Progenitor cell of endocrine pancreas (in vitro differentiated cells): ENCODE measurements at regions not wholly inside any gene's neighbourhood (a gene's known extent, or its start where the extent isn't known, plus 50 kb on each side); places are given as distances from the start of the nearest gene placed in this dataset.

Experiments used
- DNase-seq: peaks from one replicate; pipeline ENCODE4 v3.0.0; 2021; ENCODE audit warnings: low spot score; ENCODE audit not compliant: unreplicated experiment
- H3K27ac Mint-ChIP-seq: 2 replicates; pipeline ENCODE4 v1.8.0; 2021; ENCODE audit warnings: mild to moderate bottlenecking, moderate library complexity, mixed read lengths
- H3K27me3 Mint-ChIP-seq: 2 replicates; pipeline ENCODE4 v1.8.0; 2021; ENCODE audit warnings: mixed read lengths
- H3K36me3 Mint-ChIP-seq: 2 replicates; pipeline ENCODE4 v1.8.0; 2022; ENCODE audit warnings: mixed read lengths; ENCODE audit not compliant: insufficient read depth
- H3K4me1 Mint-ChIP-seq: 2 replicates; pipeline ENCODE4 v1.8.0; 2021; ENCODE audit warnings: low read depth, mixed read lengths
- H3K4me3 Mint-ChIP-seq: 2 replicates; pipeline ENCODE4 v1.8.0; 2021; ENCODE audit warnings: low read depth, mild to moderate bottlenecking, moderate library complexity, mixed read lengths
- H3K9me3 Mint-ChIP-seq: 2 replicates; pipeline ENCODE4 v1.8.0; 2021; ENCODE audit warnings: low read depth, mixed read lengths
- TF ChIP-seq, protein P1 (sequence below): fragments of 200-600 bp; sonication (generic); IDR thresholded peaks from one replicate; pipeline ENCODE4 v1.5.0; 2021; ENCODE audit warnings: antibody characterized with exemption, mild to moderate bottlenecking; ENCODE audit not compliant: unreplicated experiment

DNA sequence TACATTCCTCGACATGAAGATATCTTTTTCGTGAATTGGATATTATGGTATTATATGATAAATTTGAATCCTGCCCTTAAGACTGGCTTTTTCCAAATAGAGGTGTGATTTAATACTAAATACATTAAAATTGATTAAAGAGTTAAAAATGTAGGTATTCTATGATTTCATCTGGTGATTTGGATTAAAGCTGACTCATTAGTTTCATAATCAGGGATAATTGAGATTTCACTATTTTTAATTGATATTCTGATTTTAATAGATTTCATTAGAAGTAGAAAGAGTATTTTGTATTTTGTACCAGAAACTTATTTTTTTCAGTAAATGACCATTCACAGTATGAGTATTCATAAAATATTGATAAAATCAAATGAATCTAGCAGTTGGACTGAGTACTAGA lies 524.1 kb downstream of the PLCL1 start:
- H3K4me3 Mint-ChIP-seq, result no peak overlapping the region
- H3K36me3 Mint-ChIP-seq, result no peaks in the 10 kb centered on the region
- no peaks in the 10 kb centered on the region for H3K27me3 Mint-ChIP-seq
- TF ChIP-seq, protein P1, sequence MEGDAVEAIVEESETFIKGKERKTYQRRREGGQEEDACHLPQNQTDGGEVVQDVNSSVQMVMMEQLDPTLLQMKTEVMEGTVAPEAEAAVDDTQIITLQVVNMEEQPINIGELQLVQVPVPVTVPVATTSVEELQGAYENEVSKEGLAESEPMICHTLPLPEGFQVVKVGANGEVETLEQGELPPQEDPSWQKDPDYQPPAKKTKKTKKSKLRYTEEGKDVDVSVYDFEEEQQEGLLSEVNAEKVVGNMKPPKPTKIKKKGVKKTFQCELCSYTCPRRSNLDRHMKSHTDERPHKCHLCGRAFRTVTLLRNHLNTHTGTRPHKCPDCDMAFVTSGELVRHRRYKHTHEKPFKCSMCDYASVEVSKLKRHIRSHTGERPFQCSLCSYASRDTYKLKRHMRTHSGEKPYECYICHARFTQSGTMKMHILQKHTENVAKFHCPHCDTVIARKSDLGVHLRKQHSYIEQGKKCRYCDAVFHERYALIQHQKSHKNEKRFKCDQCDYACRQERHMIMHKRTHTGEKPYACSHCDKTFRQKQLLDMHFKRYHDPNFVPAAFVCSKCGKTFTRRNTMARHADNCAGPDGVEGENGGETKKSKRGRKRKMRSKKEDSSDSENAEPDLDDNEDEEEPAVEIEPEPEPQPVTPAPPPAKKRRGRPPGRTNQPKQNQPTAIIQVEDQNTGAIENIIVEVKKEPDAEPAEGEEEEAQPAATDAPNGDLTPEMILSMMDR, result no peak
- no peaks in the 10 kb centered on the region for H3K9me3 Mint-ChIP-seq
- no peak for DNase-seq
- H3K4me1 Mint-ChIP-seq, result no peaks in the 10 kb centered on the region
- H3K27ac Mint-ChIP-seq, result no peak overlapping the region

DNA sequence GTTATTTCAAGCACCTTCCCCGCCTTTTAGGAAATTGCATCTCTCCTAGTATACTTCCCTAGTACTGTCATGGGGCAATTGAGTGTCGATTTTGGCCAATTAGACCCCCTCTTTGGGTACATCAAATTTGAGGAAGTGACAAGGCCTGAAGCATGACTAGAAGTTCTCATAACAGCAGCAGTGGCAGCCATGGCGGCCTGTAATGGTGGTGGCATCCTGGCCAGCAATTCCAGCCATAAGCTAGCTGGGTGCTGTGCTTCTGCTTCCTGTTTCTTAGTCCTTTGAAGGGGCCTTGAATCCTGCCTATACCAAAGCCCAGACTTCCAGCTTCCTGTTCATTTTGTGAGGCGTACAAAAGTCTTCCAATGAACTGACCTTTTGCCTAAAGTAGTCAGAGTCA lies 523.1 kb downstream of the PLCL1 start:
- Mint-ChIP-seq H3K36me3 (no peaks in the 10 kb centered on the region), H3K27ac (no peak overlapping the region), H3K27me3 (no peaks in the 10 kb centered on the region), H3K4me1 (no peaks in the 10 kb centered on the region), H3K4me3 (no peak overlapping the region), H3K9me3 (no peaks in the 10 kb centered on the region)
- TF ChIP-seq, protein P1, result no peak
- no peak for DNase-seq

DNA sequence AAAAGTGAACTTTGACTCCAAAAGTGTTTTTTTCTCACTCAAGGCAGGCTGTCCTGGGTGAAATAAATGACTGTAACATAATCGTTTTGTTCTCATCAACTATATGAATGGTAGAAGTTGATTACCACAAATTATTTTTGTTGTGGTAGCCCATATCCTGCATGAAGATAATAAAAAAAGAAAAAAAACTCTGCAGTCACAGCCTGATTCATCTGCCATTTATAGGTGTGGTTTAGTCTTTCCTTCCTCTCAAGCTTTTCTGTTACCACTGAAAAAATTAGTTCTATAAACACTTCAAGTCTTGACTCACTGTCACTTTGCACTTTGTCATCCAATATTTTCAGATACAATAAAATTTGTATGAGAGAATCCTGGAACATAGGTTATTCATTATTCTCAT lies 522.0 kb downstream of the PLCL1 start:
- TF ChIP-seq, protein P1, result no peak
- no peak for DNase-seq
- Mint-ChIP-seq H3K4me1 (no peaks in the 10 kb centered on the region), H3K27me3 (peaks cover 6% of the 10 kb centered on the region), H3K9me3 (no peaks in the 10 kb centered on the region), H3K36me3 (no peaks in the 10 kb centered on the region), H3K4me3 (no peak overlapping the region), H3K27ac (no peak overlapping the region)

DNA sequence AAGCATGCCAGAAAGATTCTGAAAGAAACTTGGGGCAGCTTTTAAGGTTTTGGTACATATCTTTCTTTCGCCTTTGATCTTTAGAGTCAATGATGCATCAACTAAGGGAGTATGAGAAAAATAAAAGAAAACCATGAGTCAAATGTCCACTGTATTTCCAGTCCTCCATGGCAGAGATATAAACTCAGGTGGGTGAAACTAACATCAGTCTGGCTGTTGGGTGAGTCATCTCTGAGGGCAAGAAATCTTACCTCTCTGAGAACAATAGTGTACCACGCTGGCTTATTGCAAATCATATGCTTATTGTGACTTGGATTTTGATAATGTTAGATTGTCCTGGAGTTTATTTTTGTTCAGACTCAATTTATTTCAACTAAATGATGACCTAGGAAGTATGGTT lies 521.0 kb downstream of the PLCL1 start:
- H3K4me1 Mint-ChIP-seq, result no peaks in the 10 kb centered on the region
- no peak overlapping the region for H3K4me3 Mint-ChIP-seq

DNA sequence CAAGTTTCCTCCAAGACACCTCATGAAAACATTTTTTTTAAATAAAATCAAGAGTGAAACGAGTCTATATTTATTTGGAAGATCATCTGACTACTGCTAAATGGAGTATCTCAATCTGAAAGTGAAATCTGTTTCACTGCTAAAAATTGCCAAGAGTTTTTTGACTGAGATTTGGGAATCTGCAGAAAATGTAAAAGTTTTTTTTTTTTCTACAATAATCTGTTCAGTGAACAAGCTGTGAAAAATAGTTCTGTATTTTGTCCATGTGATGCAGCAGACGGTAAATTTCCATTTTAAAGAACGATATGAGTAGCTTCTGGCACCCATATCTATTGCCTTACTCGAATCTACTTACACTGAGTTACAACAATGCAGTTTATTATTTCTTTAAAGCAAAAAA lies 519.7 kb downstream of the PLCL1 start:
- Mint-ChIP-seq H3K27me3 (peaks cover 12% of the 10 kb centered on the region), H3K9me3 (no peaks in the 10 kb centered on the region), H3K4me1 (no peaks in the 10 kb centered on the region), H3K27ac (no peak overlapping the region), H3K4me3 (no peak overlapping the region), H3K36me3 (no peaks in the 10 kb centered on the region)
- DNase-seq, result no peak
- TF ChIP-seq, protein P1, result no peak

More for the DNA sequence above, 521.0 kb downstream of the PLCL1 start:
- Mint-ChIP-seq H3K36me3 (no peaks in the 10 kb centered on the region), H3K27ac (no peak overlapping the region), H3K27me3 (peaks cover 9% of the 10 kb centered on the region), H3K9me3 (no peaks in the 10 kb centered on the region)
- no peak for DNase-seq
- TF ChIP-seq, protein P1, result no peak
